Effector CD4-positive, alpha-beta T cell (primary cell): ENCODE measurements at regions not wholly inside any gene's neighbourhood (a gene's known extent, or its start where the extent isn't known, plus 50 kb on each side); places are given as distances from the start of the nearest gene placed in this dataset.

Experiments used
- DNase-seq: peaks from one replicate; pipeline ENCODE4 v3.0.0-alpha.2; 2020

GRCh38 chr14:65329911-65330310 is 82.6 kb upstream of the FUT8 start:
- no peak for DNase-seq

GRCh38 chr14:65330416-65330815 is 82.1 kb upstream of the FUT8 start:
- DNase-seq: no peak

GRCh38 chr14:65331652-65332051 is 80.9 kb upstream of the FUT8 start:
- no peak for DNase-seq

DNA sequence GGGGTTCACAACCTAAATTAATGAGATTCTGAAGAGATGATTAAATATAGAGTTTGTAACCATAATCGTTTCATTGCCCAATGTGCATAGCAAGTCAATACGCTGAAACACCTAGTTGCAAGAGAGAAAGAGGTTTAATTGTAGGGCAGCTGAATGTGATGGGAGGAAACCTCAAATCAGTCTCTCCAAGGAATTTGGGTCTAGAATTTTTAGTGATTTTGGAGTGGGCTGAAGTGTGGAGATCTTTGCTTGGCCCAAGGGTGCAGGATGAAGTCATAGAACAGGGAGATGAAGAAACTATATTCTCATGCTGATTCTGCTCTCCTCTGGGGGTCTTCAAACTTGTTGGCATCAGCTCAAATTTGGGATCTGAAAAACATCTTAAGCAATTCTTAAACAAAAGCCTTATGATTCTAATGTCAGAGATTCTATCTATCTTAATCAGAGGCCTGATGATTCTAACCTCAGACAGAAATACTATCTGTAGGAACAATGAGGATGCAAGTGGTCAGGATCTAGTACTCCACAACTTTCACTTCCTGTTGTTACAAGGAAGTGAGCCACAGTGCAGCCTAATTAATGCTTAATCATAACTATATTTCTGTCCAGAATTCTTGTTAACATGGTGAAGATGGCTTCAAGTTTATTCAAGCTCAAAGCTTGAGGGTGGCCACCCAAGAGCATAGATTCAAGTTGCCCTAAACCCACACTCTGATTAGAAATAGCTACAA is 80.2 kb upstream of the FUT8 start:
- no peak for DNase-seq

- DNase-seq: no peak
Observed at GRCh38 chr14:65333943-65334687, 78.4 kb upstream of the FUT8 start.

DNA sequence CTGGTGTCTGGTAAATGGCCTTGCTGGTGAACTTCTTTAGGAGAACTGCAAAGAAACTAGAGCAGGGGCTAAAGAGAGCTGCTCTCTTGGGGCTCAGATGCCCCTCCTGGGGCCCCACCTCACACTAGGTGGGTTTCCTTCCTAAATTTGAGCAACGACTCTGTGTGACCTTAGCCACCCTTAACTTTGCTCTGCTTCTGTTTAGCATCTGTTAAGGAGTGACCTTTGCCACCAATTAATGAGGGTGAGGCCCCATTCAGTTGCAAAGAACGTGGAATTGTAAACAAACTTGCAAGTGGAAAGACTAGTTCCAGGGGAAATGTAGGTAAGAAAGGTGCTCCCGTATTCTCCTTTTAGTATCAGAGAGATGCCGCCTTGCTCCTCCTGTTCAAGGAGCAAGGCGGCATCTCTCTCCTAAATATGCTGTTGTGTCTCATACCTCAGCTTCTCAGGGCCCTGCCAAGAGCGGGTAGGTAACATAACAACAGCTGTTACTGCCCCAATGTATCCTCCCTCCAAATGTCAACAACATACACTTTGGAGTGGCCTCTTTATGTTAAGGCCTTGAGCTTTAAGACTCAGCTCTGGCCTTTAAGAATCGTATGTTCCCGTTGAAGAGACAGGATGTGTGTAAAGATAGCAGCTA is 77.6 kb upstream of the FUT8 start:
- no peak for DNase-seq

GRCh38 chr14:65335411-65335947 is 77.1 kb upstream of the FUT8 start:
- no peak for DNase-seq

DNA sequence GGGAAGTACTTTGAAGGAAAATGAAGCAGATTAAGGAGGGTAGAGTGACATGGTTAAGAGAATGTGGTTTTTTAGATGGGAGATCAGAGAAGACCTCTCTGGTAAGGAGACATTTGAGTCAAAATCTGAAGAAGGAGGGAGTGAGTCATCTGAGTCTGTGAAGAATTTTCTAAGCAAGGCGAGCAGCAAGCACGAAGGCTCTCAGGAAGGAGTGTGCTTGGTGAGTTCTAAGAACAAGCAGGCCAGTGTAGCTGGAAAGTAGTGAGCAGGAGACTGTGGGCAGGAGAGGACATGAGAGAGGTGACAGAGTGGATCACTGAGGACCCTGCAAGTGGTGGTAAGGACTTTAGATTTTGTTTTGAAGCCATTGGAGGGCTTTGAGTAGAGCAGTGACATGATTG is 76.3 kb upstream of the FUT8 start:
- DNase-seq: no peak

DNA sequence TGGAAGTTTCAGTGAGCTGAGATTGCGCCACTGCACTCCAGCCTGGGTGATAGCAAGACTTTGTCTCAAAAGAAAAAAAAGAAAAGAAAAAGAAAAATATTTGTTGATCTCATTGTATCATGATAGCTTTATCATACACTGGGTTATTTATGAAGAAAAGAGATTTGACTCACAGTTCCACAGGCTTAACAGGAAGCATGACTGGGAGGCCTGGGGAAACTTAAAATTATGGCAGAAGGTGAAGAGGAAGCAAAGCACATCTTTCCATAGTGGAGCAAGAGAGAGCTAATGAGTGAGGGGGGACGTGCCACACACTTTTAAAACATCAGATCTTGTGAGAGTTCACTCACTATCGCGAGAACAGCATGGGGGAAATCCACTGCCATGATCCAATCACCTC is 72.7 kb upstream of the FUT8 start:
- no peak for DNase-seq

- no peak for DNase-seq
Observed at GRCh38 chr14:65344011-65344410, 68.5 kb upstream of the FUT8 start.

- DNase-seq: no peak
Observed at GRCh38 chr14:65345266-65345665, 67.3 kb upstream of the FUT8 start.

DNA sequence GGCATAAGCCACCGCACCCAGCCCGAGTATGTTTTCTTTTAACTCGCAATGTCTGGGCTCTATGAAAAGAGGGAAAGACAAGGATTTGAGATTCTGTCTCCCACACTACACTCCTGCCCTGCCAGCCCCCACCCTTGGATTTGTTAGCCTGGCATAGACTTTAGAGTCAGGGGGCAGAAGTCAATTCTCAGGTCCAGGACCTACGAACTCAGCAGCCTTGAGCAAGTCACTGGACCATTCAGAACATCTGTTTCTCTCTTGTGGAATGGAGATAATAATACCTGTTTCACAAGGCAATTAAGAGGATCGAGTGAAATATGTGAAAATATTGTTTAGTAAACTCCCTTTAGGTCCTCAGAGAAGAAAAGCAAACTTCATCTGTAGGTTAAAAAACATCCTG is 66.1 kb upstream of the FUT8 start:
- no peak for DNase-seq

DNA sequence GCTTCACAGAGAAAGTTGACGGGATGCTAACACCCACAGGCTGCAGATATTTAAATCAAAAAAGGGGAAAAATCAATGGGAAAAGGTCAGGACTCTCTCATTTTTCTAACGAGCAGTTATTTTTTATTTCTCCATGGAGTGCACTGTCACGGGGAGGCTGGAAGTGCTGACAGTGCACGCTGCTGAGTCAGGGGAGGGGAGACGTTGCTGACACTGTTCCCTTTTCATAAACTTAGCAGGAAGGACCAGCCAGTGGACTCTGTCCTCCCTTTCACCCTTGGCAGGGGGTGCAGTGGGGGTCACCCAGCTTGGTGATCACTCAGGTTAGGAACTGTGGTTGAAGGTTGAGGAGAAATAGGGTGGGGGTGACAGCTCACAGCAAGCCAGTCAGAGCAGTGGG is 65.6 kb upstream of the FUT8 start:
- no peak for DNase-seq

DNA sequence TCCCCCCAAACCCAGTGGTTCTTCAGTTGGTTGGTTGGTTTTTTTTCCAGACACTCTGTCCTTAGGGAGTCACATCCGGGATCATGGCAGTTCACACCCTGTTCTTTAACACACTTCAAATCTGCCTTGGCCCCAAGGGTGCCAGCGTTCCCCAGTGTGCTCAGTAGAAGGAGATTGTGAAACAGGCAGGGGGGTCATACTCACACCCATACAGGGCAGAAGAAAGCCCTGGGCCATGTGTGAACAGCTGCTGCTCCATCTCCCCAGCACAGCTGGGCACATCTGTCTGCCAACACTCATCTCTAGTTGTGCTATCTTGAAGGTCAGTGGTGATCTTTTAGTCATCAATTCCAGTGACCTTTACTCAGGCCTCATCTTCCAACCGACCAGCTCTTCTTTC is 64.4 kb upstream of the FUT8 start:
- no peak for DNase-seq

DNA sequence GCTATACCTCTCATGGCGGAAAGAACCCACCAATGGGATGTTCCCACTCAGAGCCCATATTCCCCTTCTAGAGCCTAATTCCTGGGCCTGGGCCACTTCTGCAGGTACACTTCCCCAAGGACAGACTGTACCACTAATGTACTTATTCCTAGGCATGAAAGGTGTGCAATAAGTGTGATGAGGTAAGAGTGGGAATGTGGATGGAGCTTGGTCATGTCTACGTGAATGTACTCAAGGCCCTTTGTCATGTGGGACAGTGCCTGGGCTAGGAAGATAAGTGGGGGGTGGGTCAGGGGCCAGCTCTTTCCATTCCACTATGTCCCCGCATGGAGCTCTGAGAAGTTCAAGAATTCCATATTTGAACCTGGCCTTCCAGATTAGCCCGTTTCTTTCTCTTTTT is 63.4 kb upstream of the FUT8 start:
- DNase-seq: no peak

DNA sequence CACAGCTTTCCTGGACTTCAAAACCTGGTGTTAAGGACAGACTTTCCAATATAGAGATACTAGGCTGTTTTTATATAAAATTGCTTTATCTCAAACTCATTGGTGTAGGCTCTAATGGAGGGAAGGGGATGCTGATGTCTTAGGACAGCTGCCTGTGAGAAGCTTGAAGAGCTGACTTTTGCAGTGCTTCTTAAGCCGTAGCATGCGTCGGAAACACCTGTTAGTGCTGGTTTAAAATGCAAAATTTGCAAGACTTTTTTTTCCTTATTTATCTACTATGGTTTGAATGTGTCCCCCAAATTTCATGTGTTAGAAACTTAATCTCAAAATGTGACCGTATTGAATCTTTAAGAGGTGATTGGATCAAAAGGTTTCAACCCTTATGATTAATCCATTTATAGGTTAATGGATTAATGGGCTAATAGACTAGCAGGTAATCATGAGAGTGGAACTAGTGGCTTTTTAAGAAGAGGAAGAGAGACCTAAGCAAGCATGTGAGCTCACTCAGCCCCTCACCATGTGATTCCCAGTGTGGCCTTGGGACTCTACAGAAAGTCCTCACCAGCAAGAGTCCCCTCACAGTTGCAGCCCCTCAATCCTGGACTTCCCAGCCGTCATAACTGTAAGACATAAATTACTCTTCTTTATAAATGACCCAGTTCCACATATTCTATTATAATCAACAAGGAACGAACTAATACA is 60.9 kb upstream of the FUT8 start:
- DNase-seq: no peak

DNA sequence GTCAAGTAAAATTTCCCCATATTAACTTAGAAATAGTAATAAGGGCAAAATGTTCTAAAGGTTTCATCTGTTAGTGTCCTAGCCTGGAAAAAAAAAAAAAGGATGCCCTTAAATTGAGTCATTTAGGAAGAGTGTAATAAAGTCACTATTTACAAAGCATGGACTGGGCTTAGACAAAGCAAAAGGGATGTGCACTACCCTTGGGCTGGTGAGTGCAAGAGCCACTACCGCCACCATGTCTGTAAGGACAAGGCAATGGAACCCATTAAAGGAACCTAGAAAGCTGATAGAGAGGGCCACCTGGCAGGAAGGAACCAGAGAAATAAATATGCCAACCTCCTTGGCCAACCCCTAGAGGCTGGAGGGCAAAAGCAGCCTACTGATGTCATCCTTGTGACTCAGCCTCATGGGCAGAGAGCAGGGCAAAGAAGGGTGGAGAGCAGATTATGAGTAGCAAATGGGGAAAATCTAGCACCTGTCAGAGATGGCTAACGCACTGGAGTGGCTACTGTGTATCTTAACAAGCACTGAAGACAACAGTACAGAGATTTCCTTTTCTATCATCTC is 59.5 kb upstream of the FUT8 start:
- no peak for DNase-seq

DNA sequence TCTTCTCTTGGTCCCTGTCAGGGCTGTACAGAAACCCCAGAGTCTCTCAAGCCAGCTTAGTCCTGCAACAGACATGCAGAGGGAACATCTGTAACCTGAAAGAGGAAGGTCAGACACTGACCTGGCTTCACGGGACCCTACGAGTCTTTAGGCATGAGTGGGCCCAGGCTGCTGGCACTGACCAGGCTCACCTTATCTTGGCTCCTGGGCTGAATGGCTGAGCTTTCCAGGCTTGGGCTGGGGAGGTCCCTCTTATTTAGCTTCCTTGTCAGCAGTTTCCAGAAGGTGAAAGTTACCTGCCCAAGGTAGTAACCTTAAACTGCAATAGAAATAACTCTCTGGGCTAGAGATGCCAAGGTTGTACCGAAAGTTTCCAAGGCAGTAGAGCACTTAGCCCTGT is 58.4 kb upstream of the FUT8 start:
- DNase-seq: no peak

DNA sequence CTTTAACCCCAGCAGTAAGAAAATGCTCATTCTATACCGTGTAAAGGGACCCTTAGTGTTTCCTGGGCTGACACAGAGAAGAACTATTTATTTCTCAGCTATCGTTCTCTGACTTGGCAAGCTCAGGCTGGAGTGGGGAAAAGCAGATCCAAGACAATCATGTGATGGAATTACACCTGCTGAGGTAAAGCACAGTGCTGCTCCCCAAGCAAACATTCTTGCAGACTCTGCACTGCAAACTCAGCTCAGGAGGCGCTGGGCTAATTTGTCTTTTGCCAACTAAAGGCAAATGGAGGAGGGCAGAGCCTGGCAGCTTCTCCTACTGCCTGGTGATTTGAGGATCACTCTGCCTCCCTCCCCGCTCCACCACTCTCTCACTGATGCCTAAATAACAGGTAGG is 57.8 kb upstream of the FUT8 start:
- DNase-seq: no peak

GRCh38 chr14:65356327-65356836 is 56.1 kb upstream of the FUT8 start:
- no peak for DNase-seq

DNA sequence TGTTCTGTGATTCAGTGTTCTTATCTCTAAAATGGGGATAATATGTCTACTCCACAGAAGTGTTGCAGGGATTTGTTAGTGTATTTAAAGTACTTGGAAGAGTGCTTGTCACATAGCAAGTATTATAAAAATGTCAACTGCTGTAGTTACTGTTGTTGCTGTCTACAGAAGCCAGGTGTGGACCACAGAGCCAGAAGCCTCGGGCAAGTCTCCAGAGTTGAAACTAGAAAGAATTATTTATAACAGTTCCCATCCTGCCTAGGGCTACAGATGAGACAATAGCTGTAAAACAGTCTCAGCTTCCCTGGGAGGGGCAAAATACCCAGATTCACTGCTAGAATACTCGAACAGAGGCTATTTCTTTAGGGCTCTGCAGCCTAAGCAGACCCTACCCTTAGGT is 55.4 kb upstream of the FUT8 start:
- no peak for DNase-seq

DNA sequence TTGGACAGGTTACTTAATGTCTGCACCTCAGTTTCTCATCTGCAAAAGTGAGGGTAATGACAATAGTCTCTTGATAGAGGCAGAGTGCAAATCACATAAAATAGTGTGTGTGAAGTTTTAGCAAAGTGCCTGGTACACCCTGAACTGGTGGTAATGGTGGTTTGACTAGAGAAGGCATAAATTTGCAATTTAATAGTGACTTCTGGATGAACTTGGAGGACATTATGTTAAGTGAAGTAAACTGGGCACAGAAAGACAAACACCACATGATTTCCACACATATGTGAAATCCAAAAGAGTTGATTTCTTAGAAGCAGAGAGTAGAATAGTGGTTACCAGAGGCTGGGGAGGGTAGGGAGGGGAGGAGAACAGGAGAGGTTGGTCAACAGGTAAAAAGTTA is 54.8 kb upstream of the FUT8 start:
- DNase-seq: no peak

DNA sequence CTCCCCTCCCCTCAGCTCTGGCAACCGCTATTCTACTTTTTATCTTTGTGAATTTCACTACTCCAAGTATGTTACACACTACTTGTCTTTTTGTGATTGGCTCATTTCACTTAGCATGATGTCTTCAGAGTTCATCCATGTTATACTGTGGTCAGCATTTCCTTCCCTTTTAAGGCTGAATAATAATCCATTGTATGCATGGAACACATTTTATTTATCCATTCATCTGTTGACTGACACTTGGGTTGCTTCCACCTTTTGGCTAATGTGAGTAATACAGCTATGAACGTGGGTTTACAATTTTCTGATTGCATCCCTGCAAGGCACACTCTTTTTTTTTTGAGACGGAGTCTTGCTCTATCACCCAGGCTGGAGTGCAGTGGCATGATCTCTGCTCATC is 53.0 kb upstream of the FUT8 start:
- no peak for DNase-seq
